ENCODE measurements at regions not wholly inside any gene's neighbourhood (a gene's known extent, or its start where the extent isn't known, plus 50 kb on each side); places are given as distances from the start of the nearest gene placed in this dataset.

DNA sequence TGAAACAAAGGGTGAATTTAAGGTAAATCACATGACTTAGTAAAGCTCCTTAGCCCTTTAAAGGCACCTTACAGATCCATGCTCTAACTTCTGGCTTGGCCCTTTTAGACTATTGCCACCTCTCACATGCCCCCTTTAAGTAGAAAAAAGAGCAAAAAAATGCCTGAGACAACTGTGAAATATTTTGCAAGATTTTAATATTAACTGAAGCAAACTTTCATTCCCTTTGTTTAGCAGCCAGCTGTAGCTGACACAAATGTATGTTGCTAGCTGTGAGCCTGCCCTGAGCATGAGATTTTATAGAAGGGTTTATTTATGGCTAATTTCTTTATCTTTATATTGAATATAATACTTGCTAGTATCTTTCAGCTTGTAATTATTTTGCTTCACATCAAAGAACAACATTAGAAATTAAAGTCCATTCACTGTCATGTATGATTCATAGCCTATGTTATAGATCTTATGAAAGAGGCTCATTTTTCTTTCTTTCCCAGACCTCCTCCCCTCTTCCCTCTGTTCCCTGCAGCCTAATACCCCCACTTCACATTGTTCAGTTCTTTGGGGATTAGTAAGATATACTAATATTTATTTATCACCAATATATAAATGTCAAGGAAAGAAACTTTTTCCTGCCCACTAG is 637.2 kb upstream of the ZEB2 start:
- no peak for DNase-seq (ENCODE audit: low read depth)
- no peak overlapping the region for H3K4me3 ChIP-seq (ENCODE audit: low read depth, low read length)

- H3K4me3 ChIP-seq (ENCODE audit: low read depth, low read length): no peak overlapping the region
- no peak for DNase-seq (ENCODE audit: low read depth)
Measured at GRCh38 chr2:145156199-145156598, 636.3 kb upstream of the ZEB2 start.

- DNase-seq (ENCODE audit: low read depth): no peak
- H3K4me3 ChIP-seq (ENCODE audit: low read depth, low read length): no peak overlapping the region
Measured at GRCh38 chr2:145155196-145155595, 635.3 kb upstream of the ZEB2 start.

DNA sequence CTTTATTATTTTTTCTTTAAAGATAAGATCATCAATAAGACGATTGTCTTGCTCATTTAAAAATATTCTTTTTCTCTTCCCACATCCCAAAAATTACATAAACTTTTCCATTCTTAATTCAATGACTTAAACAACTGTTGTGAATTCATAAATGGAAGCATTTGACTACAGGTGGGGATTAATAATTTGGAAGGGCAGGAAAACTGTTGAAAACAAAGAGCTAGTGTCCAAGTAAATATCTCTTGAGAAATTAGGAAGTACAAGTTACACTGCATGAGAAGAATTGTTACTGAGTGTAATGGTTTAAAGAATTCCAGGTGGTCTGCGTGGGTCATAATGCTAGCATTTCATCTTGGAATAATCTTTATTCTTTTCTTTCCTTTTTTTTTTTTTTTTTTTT is 634.8 kb upstream of the ZEB2 start:
- no peak for DNase-seq (ENCODE audit: low read depth)
- no peak overlapping the region for H3K4me3 ChIP-seq (ENCODE audit: low read depth, low read length)

DNA sequence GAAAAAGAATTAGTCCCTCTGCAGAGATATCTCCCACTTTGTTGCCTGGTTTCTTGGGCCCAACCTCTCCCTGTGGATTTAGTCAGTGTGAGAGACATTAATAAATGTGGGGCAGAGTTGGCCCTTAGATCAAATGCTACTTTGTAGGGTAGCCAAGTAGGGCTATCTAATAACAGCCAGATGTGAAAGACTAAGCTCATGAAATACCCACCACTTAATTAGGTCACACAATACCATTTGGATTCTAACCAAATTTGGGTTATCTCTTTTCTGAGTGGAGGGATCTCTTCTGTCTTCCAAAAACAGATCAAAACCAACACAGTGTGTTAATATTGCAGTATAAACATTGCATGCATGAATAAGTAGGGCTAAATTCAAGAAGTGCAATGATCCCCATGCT is 626.8 kb upstream of the ZEB2 start:
- no peak for DNase-seq (ENCODE audit: low read depth)
- no peak overlapping the region for H3K4me3 ChIP-seq (ENCODE audit: low read depth, low read length)

DNA sequence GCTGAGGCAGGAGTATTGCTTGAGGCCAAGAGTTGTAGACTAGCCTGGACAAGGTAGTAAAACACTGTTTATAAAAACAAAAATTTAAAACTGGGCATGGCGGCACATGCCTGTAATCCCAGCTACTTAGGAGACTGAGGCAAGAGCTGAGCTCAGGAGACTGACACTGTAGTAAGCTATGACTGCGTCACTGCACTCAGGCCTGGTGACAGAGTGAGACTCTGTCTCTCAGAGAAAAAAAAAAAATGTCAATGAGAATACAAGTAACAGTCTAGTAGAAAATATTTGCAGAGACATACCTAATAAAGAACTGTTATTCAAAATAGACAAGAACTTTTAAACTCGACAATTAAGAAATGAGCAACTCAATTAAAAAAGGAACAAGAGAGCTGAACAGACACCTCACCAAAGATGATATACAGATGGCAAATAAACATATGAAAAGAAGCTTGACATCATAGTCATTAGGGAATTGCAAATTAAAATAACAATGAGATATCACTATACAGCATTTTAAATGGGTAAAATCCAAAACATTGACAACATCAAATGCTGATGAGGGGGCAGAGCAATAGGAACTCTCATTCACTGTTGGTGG is 624.3 kb upstream of the ZEB2 start:
- no peak for DNase-seq (ENCODE audit: low read depth)
- H3K4me3 ChIP-seq (ENCODE audit: low read depth, low read length): no peak overlapping the region

GRCh38 chr2:145141981-145142380 is 622.1 kb upstream of the ZEB2 start:
- no peak for DNase-seq (ENCODE audit: low read depth)
- no peak overlapping the region for H3K4me3 ChIP-seq (ENCODE audit: low read depth, low read length)

- H3K4me3 ChIP-seq (ENCODE audit: low read depth, low read length): no peak overlapping the region
- DNase-seq (ENCODE audit: low read depth): no peak
Measured at GRCh38 chr2:145140658-145141057, 620.7 kb upstream of the ZEB2 start.

GRCh38 chr2:145138626-145139025 is 618.7 kb upstream of the ZEB2 start:
- no peak for DNase-seq (ENCODE audit: low read depth)
- no peak overlapping the region for H3K4me3 ChIP-seq (ENCODE audit: low read depth, low read length)

GRCh38 chr2:145137901-145138300 is 618.0 kb upstream of the ZEB2 start:
- DNase-seq (ENCODE audit: low read depth): no peak
- H3K4me3 ChIP-seq (ENCODE audit: low read depth, low read length): no peak overlapping the region

GRCh38 chr2:145137211-145137610 is 617.3 kb upstream of the ZEB2 start:
- DNase-seq (ENCODE audit: low read depth): no peak

GRCh38 chr2:145136702-145137101 is 616.8 kb upstream of the ZEB2 start:
- no peak overlapping the region for H3K4me3 ChIP-seq (ENCODE audit: low read depth, low read length)
- DNase-seq (ENCODE audit: low read depth): no peak

More at GRCh38 chr2:145137211-145137610, 617.3 kb upstream of the ZEB2 start:
- no peak overlapping the region for H3K4me3 ChIP-seq (ENCODE audit: low read depth, low read length)

DNA sequence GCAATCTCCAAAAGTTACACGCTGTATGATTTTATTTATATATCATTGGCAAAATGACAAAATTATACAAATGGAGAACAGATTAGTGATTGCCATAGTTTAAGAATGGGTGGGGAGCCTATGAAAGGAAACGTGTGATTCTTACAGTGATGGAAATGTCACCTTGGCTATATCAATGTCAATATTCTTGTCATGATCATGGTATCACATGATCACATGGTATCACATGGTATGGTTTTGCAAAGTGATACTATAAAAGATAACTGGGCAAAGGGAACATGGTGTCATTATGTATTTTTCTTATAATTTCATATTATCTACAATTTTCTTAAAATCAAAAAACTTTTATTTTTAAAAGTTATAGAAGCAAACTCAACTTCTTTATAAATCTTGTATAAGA is 606.2 kb upstream of the ZEB2 start:
- H3K4me3 ChIP-seq (ENCODE audit: low read depth, low read length): no peak overlapping the region
- DNase-seq (ENCODE audit: low read depth): no peak

DNA sequence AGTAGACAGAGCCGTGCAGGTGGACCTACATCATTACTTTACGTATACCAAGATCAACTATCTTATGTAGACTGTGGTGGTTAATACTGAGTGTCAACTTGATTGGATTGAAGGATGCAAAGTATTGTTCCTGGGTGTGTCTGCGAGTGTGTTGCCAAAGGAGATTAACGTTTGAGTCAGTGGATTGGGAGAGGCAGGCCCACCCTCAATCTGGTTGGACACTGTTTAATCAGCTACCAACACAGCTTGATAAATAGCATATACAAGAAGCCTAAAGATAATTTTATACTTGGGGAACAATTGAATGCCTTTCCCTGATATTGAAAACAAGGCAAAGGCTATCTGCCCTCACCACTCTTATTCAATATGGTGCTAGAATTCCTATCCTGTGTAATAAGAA is 604.2 kb upstream of the ZEB2 start:
- no peak for DNase-seq (ENCODE audit: low read depth)
- H3K4me3 ChIP-seq (ENCODE audit: low read depth, low read length): no peak overlapping the region

DNA sequence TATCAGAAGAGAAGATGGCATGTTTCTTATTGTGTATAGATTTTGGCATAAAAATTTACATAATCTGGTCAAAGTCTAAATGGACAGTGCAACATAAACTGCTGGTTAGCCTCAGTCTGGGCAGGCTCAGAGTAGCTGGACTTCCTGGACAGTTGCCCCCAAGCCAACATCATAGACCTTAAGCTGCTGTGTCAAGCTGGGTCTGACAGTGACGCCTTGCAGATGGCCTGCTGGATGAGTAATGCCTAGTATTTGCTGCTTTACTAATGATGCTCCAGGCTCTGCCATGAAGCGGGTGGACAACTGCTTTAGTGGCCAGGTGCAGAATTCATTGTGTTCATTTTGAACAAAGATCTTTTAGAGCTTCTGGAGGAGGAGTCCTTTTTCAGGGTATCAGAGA is 603.7 kb upstream of the ZEB2 start:
- H3K4me3 ChIP-seq (ENCODE audit: low read depth, low read length): no peak overlapping the region

GRCh38 chr2:145119225-145119624 is 599.3 kb upstream of the ZEB2 start:
- no peak for DNase-seq (ENCODE audit: low read depth)
- no peak overlapping the region for H3K4me3 ChIP-seq (ENCODE audit: low read depth, low read length)

More for the DNA sequence above, 603.7 kb upstream of the ZEB2 start:
- DNase-seq (ENCODE audit: low read depth): no peak

DNA sequence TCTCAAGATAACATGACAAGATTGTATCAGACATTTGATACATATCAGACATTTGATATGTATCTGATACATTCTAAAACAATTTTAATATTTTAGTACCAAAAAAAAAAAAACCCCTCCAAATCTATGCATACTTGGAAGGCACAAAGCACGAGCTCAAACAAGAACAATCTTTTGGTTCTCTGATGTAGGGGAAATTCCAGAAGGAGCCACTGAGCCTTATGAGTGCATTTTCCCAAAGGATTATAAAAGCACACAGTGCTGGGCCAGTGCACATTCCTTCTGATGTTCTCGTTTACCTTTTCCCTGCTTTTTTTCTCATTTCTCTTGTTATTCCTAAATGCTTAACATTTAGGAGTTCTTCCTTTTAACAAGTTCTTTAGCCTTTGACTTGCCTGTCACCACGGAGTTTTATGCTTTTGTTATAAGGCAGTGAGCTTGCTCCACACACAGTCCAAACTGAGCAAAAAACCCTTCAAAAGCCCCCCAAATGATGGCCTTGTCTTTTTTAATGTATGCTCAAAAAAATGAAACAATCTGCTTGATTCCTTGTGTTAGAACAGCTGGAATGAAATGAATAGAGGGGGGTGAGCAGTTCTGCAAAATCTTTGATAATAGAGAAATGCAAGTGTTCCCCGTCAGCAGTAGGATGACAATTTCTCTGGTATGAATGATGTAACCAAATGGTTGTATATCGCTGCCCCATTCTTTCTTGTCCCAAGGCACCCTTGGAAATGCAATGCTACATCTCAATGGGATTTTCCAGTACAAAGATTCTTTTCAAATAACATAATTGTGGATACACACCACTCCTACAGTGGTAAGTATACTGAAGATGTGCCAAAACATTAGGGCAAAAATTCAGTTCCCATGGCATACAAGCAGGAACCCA is 597.2 kb upstream of the ZEB2 start:
- no peak overlapping the region for H3K4me3 ChIP-seq (ENCODE audit: low read depth, low read length)
- no peak for DNase-seq (ENCODE audit: low read depth)

DNA sequence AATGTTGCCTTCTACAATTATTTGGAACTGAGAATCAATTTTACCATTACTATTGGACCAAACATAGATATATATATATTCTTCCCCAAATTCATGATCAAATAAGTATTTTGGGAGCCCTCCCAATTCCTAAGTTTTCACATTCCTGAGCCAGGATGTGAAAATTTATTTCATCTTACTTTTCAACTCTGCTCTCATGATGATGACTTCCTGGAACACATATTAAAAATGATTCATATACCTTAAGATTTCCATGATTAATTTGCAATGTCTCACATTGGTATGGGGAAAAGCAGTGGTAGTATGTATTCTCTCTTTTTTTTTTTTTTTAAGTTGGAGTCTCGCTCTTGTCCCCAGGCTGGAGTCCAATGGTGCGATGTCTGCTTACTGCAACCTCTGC is 596.1 kb upstream of the ZEB2 start:
- DNase-seq (ENCODE audit: low read depth): no peak
- H3K4me3 ChIP-seq (ENCODE audit: low read depth, low read length): no peak overlapping the region

GRCh38 chr2:145114726-145115125 is 594.8 kb upstream of the ZEB2 start:
- DNase-seq (ENCODE audit: low read depth): no peak
- H3K4me3 ChIP-seq (ENCODE audit: low read depth, low read length): no peak overlapping the region

DNA sequence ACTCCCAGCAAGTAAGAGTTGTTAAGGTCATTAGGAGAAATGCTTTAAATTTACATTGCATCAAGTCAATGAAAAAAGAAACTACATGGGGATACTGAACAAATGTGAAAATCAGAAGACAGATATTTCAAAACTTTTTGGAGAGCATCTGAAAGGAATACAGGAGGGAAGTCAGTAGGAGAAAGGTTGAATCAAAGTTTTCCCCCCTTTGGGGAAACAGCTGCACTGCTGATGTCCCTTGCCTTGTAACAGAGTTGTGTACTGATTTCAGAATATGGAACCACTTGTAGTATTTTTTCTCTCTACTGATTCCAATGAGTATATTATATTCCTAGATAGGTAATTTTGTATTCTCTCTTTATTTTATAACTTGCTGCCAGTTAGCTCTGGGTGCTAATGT is 592.5 kb upstream of the ZEB2 start:
- H3K4me3 ChIP-seq (ENCODE audit: low read depth, low read length): no peak overlapping the region
- no peak for DNase-seq (ENCODE audit: low read depth)

Data from skeletal muscle cell (primary cell).